G401 (cell line): ENCODE measurements at regions not wholly inside any gene's neighbourhood (a gene's known extent, or its start where the extent isn't known, plus 50 kb on each side); places are given as distances from the start of the nearest gene placed in this dataset.
A peak's percentile ranks its signal among the peaks of the same experiment; 100 is the strongest.
"Not testable (repeated sequence)": the region's sequence is repeated elsewhere in the genome, so short reads cannot be mapped to it uniquely, and the experiment has no call there.

Source experiments
- DNase-seq: peaks from one replicate; pipeline ENCODE4 v3.0.0-alpha.2; 2015; ENCODE audit warnings: low spot score
- in situ Hi-C: cut with HindIII; loops from 2 replicates; pipeline ENCODE4 v1.10.0; 2016; ENCODE audit warnings: low sequenced_read_pairs, mixed read lengths

- no peak for DNase-seq
- in situ Hi-C loops: no loop called here
Observed at GRCh38 chr11:71383461-71383860, 64.7 kb downstream of the DHCR7 start.

DNA sequence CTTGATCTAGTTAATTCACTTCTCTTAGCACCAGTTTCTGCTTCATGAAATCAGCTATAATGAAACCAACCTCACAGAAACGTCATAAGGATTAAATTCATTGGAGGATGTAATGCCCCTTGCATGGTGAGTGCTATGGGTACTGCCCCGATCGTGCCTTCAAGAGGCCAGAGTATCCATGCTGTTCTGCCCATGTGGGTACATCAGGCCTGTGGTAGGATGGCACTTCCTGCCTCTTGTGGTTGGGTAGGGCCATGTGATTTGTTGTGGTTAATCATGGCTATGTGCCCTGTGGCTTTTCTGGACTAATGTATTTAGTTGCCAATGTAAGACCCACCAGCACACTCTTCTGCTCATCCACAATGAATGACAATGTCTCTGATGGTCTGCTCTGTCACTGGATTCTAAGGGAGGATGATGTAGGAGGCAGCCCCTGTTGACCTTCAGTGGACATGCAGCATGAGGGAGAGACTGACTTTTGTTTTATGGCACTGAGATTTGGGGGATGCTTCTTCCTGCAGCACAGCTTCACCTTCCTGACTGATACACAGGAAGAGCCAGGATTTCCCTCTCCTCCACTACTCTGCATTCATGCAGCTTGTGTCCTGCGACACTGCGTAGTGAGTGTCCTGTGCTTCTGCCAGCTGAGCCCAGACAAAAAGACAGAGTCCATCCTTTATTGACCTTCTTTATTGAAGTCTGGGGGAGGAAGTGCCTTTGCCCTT, 66.2 kb downstream of the DHCR7 start:
- DNase-seq: no peak

DNA sequence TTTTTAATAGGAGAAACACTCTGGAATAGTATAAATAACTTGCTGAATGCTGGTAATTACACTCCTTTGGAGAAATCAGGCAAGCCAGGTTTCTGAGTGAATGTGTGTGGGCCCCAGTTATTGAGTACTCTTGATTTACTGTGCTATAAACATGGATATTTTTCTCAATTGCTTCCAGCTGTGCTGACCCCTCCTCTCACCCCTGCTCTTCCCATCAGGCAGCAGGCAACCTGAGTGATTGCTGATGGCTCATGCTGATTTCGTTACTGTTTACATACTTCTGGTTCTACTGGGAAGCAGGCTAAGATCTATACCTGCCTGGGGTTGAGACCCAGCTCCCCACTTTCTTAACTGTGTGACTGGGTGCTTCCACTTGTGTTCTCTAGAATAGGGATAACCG, 68.5 kb downstream of the DHCR7 start:
- in situ Hi-C loops: no loop called here

More for the DNA sequence above, 66.2 kb downstream of the DHCR7 start:
- in situ Hi-C loops: no loop called here

GRCh38 chr11:71373791-71374454, 74.3 kb downstream of the DHCR7 start:
- in situ Hi-C loops: no loop called here
- DNase-seq: no peak

More for the DNA sequence above, 68.5 kb downstream of the DHCR7 start:
- DNase-seq: no peak

DNA sequence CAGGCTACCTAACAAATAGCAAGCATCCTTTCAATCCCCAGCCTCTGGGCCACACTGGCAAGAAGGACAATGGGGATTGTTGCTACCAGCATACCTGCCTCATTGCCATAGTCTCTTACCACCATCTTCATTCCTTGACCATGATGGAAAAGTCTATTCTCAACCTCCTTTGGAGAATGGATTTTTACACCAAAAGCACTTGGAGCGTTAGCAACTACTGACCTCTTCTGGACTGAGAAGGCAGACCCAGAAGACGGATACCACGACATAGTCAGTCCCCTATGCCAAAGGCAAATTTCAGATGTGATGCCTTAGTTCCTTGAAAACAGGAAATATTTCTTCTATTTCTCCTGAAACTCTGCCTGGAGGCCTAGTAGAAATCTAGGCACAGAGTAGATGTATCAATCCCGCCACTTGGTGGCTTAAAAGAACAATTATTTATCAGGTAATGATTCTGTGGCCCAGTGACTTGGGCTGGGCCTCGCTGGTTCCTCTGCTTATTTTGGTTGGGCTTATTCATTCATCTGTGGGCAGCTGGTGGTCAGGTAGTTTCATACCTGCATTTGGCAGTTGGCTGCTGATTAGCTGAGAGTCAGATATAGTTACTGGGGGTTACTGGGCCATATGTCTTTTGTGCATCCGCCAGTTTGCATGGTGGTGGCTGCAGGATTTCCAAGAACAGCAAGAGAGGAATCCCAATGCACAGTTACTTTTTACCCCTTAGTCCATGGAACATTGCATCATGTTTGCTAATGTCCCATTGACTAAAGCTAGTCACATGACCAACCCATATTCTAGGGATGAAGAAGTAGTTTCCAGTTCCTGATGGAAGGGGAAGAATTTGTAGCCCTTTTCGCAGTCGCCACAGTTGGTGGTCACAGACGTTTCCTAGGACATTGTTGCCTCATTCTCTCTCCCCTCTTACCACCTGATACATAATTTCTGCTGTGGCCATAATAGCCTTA, 75.2 kb downstream of the DHCR7 start:
- peak; percentile 67 for DNase-seq
- in situ Hi-C loops: no loop called here

GRCh38 chr11:71371674-71372069, 76.5 kb downstream of the DHCR7 start:
- DNase-seq: no peak
- in situ Hi-C loops: no loop called here

- in situ Hi-C loops: no loop called here
- no peak for DNase-seq
Observed at GRCh38 chr11:71370895-71371673, 77.1 kb downstream of the DHCR7 start.

DNA sequence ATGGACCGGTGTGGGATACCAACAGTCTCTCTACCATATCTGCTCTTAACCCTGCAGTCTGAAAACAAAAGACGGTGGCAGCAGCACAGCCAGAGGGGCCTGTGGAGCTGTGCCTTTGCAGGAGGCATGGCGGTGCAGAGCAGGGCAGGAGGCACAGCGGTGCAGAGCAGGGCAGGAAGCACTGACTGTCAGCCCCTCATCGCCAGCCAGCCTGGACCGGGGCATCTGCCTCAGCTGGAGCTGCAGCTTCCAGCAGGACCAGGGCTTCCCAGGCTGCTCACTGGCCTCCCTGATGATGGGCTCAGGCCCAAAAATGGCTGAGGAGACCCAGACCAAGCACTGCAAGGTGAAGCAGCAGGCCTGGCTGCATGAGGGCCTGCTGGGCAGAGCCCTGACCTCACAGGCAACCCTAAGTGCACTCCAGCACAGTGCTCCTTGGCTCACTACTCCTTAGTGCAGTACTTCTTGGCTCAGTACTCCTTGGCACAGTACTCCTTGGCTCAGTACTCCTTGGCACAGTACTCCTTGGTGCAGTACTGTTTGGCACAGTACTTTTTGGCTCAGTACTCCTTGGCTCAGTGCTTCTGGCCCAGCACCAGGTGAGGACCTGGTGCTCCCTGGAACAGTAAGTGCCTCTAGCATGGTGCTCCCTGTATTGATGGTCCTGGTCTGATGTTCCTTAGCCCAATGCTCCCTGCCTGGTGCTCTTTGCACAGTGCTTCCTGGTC, 78.0 kb downstream of the DHCR7 start:
- no peak for DNase-seq
- in situ Hi-C loops: no loop called here

DNA sequence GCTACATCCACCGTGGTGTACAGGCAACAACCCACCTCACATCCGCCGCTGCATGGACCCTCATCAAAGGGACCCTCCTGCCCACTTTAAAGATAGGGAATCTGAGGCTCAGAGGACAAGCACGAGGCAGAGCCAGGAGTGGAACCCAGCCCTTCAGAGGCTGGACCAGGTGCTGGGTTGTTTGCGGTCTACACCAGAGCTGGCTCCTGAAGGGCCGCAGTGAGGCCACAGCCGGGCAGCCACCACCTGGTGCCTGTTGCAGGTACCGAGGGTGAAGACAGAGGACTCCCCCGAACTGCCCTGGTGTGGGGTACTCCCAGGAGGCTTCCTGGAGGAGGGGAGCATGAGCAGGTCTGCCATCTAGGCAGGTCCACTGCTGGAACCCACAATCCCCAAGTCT, 78.8 kb downstream of the DHCR7 start:
- in situ Hi-C loops: no loop called here
- DNase-seq: no peak

DNA sequence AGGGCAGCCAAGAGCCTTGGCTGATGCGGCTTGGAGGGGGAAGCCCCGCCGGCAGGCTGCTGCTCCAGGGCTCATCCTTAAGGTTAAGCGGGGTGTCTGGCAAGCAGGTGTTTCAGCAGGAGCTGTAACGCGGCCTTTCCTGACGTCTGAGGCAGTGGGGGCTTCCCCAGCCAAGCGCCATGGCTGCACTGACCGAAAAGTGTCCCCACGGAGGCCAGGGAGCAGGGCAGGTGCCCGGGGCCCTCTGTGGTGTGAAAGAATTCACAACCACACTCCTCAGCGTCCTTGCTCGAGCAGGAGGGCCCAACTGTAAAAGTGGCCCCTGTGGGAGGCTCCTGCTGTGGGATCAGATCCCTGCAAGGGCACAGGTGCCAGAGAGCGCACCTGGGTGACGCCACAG, 79.2 kb downstream of the DHCR7 start:
- DNase-seq: no peak
- in situ Hi-C loops: no loop called here

DNA sequence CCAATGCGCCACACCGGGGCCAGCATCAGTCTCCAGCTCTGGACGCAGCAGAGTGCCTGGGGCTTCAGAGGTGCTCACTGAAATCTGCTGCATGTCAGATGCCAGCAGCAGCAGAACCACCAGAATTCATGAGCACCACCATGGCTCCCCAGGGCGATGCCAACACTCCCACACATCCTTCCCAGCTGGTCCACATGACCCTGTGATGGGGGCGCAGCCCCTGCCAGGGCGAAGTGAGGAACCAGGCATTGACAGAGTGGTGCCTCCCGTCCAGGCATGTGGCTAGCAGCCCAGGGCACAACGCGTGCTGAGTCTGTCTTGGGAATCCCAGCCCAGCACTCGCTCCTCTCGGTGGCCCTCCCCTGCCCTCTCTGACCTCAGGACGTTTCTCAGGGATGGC, 80.4 kb downstream of the DHCR7 start:
- DNase-seq: no peak
- in situ Hi-C loops: no loop called here

DNA sequence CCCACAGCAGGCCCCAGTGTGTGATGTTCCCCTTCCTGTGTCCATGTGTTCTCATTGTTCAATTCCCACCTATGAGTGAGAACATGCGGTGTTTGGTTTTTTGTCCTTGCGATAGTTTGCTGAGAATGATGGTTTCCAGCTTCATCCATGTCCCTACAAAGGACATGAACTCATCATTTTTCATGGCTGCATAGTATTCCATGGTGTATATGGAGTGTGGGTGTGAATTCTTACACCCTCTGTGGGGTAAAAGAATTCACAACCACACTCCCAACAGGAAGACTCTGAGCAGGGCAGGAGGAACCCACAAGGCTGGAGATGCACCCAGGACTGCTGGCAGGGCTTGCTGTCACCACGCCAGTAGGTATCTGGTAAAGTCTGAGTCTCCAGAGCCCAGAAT, 80.9 kb downstream of the DHCR7 start:
- in situ Hi-C loops, DNase-seq: not testable (repeated sequence)

DNA sequence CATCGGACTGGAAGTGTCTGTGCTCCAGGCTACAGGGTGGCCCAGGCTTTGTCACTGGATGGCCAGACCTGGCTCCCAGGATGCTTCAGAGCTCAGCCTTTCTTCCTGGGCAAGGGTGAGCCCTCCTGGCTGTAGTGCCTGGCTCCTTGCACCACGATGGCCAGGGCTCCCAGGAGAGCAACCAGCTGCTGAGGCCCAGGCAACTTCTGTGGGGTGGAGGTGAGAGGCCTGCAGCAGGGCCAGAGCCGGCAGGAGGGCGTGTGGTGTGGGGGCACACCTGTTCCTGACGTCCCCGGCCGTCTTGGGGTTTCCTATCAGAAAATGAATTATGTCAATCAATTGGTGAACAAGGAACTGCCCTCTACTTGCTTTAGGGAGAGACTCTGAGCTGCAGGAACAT, 82.1 kb downstream of the DHCR7 start:
- in situ Hi-C loops: no loop called here
- no peak for DNase-seq

DNA sequence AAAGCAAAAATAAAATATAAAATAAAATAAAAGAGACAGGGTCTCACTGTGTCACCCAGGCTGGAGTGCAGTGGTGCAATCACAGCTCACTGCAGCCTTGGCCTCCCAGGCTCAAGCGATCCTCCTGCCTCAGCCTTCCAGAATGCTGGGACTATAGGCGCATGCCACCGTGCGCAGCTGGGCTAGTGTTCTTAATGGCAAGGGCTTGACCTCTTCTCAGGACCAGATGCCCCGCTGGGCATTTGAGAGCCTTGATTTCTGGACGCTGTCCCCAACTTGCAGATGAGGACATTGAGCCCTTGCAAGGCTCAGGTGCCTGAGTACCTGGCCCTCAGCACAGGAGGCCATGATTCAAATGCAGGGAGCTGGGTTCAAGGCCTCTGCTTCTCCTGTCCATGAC, 82.6 kb downstream of the DHCR7 start:
- in situ Hi-C loops: no loop called here
- DNase-seq: no peak

DNA sequence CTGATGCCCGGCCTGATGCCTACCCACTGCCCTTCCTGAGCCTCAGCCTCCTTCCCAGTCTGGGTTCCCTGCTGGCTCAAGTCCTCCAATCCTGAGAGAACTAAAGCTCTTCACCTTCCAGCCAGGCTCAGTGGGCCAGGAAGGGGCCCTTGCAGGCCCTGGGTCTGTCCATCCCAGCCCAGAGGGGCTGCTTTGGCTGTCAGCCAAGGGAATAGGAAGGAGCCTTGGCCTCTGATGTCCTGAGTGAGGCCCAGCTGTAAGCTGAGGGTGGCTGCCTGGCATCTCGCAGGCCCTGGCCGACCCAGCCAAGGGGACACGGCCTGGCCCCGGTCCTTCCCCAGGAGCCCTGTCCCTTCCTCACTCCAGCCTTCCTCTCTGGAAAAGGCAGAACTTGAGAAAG, 83.4 kb downstream of the DHCR7 start:
- in situ Hi-C loops: no loop called here
- DNase-seq: no peak

DNA sequence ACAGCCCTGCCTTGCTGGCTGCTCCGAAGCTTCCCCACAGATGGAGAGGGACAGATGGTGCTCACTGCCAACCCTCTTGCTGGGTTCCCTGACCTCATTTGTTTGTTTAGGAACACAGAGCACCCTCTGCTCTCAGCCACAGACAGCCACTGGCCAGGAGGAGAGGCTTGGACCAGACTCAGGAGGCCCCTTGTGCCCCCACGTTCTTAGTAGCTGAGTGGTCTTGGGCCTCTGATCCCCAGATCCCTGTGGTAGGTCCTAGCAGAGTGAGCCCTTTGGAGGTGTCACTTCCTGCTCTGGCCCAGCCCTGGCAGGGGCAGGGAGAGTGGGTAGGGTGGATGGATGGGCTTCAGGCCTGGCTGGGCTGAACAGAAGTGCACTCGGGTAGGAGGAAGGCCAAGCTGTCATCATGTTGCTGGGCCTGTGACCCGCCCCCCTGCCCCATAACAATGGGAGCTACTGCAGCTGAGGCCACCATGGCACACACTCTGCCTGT, 84.0 kb downstream of the DHCR7 start:
- peak; percentile 94 for DNase-seq
- in situ Hi-C loops: no loop called here

DNA sequence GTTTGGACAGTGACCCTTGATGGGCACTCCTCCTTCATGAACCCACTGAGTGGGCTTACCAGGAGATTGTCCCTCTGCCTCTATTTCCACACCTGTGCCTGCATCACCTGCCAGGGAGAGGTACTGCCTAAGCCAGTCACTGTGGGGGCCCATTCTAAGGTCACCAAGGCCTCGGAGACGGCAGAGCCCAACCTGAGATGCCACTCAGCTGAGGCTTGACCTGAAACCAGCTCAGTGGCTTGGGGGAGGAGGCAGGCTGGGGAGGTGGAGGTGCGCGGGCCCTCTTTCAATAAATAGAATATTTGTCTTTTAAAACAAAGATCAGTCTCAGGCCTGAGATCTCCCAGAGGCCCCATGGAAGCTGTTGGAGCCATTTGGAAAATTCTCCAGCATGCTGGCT, 84.5 kb downstream of the DHCR7 start:
- DNase-seq: no peak
- in situ Hi-C loops: no loop called here

DNA sequence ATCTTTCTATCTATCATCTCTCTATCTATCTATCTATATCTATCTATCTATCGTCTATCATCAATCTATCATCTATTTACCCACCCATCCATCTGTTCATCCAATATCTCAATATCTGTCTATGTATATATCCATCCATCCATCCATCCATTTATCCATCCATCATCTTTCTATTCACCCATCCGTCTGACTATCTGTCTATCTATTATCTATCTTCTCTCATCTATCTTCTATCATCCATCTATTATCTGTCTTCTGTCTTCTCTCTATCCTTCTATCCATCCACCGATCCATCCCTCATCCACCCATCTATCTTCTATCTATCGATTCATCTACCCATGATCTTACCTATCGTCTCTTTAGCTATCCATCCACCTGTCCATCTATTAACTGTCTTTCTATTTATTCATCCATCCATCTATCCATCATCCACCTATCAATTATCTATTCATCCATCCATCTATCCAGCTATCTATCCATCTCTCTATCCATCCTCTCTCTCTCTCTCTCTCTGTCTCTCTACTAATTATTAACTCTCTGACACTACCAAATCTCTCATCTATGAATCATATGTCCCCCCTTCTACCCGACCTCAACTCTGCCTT, 89.1 kb downstream of the DHCR7 start:
- DNase-seq: no peak
- in situ Hi-C loops: no loop called here
